GM19043 (cell line): ENCODE measurements at regions not wholly inside any gene's neighbourhood (a gene's known extent, or its start where the extent isn't known, plus 50 kb on each side); places are given as distances from the start of the nearest gene placed in this dataset.
"Not testable (repeated sequence)": the region's sequence is repeated elsewhere in the genome, so short reads cannot be mapped to it uniquely, and the experiment has no call there.

Experiments used
- ATAC-seq: cut with Tn5 transposase; IDR thresholded peaks from one replicate; pipeline ENCODE4 v1.9.1; 2021; ENCODE audit warnings: low read depth; ENCODE audit not compliant: unreplicated experiment

DNA sequence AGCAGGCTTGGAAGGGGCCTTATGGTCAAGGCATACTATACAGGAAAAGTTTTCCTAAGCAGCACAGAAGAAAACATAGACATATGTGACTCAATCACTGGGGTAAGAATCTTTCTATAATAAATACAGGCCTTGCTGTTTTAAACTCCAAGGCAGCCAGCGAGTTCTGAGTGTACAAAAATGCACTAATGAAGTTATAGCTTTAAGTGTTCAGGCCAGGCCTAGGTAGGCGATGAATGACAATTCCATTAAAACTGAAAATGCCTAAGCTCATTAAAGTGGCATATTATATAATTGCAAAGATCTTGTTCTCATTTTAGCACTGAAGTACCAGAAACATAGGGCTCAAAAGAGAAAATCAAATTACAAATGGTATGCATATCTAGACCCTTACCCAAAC lies 716.4 kb upstream of the HS3ST1 start:
- no peak for ATAC-seq

DNA sequence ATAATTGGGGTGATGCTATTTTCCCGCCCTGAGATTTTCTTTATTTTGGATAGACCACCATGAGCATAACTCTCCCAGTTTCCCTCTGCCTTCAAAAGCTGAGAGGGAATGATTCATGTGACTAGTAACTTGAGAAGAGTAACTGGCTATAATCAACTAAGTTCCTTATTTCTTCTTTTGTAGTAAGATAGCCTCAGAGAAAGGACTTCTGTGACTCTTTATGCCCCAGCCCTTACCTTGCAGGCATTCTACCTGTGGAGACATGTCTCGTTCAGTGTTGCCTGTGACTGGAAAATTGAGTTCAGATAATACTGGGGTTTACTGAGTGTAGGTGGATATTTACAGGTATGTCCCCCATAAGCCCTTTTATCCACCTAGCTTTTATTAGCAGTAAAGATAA lies 715.4 kb upstream of the HS3ST1 start:
- ATAC-seq = no peak

- no peak for ATAC-seq
These were observed 712.2 kb upstream of the HS3ST1 start for GRCh38 chr4:12140864-12141263.

DNA sequence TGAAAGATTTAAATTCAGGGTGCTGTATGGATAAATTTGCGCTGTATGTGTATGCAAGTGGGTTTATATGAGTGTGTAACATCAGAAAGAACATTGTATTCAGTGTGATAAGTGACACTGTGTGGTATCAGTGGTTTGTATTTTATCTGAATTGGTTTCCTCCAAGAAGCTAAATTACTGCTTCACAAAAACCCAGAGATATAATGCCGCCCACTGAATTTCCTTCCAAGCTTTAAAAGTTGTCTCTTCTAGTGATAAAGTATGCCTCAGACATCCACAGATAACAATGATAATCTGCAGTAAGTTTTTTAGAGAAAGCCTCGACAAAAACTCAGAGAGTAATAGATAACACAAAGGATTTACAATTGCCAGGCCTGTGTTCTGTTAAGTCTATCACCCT lies 710.6 kb upstream of the HS3ST1 start:
- ATAC-seq = no peak

DNA sequence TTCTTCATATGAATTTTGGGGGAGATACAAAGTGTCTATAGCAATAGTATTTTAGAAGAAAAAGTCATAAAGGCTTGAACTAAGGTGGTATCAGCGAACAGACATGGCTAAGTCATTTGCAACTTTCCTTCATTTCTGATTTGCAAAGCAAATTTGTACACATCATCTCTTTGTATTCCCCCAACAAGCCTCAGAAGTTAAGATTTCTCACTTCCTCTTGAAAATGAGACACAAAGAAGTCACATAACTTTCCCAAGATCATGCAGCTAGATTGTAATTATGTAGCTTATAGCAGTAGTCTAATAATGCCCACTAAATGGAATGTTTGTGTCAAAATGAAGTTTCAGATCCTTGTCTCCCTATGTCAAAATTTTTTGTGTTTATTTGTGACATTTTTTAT lies 709.8 kb upstream of the HS3ST1 start:
- no peak for ATAC-seq

GRCh38 chr4:12137575-12137974 lies 708.9 kb upstream of the HS3ST1 start:
- ATAC-seq = no peak

GRCh38 chr4:12126474-12126873 lies 697.8 kb upstream of the HS3ST1 start:
- no peak for ATAC-seq

- no peak for ATAC-seq
These were observed 695.4 kb upstream of the HS3ST1 start for GRCh38 chr4:12124138-12124537.

DNA sequence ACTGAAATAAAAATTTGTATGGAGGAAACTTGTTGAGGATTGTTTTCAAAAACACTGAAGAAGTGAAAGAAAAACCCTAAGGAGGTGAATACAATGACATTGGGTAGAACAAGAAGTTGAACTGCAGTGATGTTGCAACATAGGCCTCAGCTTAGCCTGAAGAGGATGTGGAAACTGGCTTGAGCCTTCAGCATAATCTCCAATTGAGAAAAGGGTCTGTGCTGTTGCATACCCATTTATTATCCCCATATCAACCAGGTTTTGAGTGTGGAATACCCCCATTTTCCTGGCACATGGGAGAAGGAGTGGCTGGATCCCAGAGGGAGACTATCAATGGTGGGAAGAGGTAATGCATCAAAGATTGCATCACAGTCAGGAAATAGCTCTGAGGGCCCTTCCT lies 695.0 kb upstream of the HS3ST1 start:
- ATAC-seq = no peak

- ATAC-seq = no peak
These were observed 693.6 kb upstream of the HS3ST1 start for GRCh38 chr4:12122316-12122715.

DNA sequence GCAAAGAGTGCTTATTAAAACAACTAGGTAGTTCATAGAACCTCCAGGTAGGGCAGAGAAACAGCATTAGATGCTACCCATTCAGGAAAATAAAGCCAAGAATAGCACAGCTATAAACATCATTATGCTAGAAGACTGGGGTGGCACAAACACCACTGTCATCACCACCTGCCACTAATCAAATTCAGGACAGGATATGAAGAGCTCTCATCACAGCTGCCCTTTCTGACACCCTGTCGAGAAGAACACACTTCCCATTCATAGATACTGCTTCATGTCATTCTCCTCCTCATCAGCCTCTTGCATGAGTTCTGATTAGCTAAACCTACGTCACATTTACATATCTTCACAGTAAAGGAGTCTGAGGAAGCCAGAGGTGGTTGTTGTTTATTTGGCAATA lies 692.3 kb upstream of the HS3ST1 start:
- ATAC-seq = no peak

GRCh38 chr4:12118651-12119213 lies 690.0 kb upstream of the HS3ST1 start:
- peak; percentile 67 for ATAC-seq

DNA sequence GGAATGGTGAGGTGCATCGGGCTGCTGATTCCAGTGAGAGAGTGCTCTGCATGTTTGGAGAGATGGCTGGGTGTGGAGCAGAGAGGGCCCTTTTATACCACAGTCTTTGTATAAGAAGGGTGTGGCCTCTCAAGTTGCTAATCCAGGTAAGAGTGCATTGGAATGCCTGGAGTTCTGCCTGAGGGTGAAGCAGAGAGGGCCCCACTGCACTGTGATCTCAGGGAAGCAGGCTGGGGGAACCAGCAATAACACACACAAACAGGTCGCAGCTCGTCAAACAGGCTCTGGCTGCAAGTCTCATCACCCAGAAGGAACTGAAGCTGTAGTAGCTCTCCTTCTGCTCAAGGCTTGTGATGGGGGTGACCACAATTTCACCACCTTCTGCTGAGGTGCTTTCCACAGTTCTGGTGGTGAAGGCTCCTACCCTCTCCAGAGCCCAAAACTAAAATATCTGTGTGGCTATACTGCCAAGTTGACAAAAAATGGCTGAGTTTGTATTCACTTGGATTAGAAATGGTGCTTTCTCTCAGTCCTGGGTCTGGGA lies 687.4 kb upstream of the HS3ST1 start:
- no peak for ATAC-seq

GRCh38 chr4:12110627-12111026 lies 681.9 kb upstream of the HS3ST1 start:
- no peak for ATAC-seq

DNA sequence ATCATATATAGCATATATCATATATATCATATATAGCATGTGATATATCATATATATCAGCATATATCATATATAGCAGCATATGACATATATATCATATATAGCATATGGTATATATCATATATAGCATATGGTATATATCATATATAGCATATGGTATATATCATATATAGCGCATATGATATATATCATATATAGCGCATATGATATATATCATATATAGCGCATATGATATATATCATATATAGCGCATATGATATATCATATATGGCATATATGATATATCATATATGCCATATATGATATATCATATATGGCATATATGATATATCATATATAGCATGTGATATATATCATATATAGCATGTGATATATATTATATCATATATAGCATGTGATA lies 680.4 kb upstream of the HS3ST1 start:
- not testable (repeated sequence) for ATAC-seq

DNA sequence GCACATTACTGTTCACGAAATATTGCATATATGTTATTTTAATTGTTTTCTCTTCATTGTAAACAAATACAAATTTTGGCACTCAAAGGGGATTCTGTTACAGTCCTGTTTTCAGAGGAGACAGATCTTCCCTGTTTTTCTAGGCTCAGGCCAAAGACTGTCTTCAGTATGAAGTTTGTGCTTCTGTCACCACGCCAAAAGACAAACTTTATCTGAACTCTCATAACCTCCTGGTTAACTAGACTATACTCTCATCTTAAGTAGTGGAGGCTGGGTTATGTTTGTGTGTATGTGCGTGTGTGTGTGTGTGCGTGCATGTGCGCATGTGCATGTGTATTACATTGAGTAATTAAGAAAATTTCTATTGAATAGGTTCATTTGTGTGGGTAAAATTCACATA lies 676.8 kb upstream of the HS3ST1 start:
- no peak for ATAC-seq

DNA sequence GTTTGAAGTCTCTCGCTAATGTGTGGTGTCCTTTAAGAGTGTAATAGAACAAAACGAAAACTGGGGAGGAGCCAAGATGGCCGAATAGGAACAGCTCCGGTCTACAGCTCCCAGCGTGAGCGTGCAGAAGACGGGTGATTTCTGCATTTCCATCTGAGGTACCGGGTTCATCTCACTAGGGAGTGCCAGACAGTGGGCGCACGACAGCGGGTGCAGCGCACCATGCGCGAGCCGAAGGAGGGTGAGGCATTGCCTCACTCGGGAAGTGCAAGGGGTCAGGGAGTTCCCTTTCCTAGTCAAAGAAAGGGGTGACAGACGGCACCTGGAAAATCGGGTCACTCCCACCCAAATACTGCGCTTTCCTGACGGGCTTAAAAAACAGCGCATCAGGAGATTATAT lies 661.2 kb upstream of the HS3ST1 start:
- ATAC-seq = not testable (repeated sequence)

GRCh38 chr4:12084690-12085089 lies 656.0 kb upstream of the HS3ST1 start:
- no peak for ATAC-seq

- ATAC-seq = no peak
These were observed 642.6 kb upstream of the HS3ST1 start for GRCh38 chr4:12071316-12071715.

DNA sequence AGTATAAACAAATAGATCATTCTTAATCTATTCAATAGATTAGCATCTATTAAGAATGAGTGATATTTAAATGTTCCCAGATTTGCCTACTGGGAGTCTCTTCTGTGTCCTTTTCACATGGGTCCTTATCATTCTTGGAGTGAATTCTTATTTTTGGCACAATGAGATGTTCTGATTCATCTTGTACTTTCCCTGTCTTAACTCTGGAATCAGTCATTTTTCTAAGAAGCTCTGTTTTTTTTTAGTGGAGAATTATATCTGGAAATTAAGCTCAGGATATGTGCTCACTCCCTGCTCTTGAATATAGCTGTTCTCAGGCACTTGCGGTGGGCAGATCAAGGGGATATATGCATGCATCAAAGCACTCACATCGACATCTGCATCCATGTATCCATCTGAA lies 625.3 kb upstream of the HS3ST1 start:
- ATAC-seq = no peak

DNA sequence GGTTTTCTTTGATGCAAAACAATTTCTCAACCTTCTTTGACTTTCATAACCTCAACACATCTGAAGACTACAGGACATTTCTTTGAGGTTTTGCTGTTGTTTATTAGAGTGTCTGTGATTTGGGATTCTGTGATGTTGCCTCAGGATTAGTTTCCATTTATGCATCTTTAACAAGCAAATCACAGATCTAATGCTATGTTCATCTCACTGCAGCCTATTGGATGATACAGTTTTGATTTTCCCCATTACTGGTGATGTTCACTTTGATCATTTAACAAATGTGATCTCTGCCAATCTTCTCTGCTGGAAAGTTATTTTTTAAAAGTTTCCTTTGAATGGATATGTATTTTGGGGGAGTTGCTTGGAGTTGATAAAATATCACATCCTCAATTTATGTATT lies 624.9 kb upstream of the HS3ST1 start:
- ATAC-seq = no peak

DNA sequence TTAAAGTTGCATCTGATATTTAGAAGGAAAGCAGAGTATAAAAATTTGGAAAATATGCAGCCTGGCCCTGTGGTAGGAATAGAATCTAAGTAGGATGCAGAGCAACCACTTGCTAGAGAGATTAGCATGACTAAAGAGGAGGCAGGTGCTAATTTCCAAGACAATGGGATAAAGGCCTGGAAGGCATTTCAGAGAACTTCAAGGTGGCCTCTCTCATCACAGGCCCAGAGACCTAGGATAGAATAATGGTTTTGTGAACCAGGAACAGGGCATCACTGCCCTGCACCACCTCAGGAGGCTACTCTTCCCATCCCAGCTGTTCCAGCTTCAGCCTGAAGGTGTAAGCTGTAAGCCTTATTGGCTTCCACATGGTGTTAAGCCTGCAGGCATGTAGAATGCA lies 621.7 kb upstream of the HS3ST1 start:
- no peak for ATAC-seq

DNA sequence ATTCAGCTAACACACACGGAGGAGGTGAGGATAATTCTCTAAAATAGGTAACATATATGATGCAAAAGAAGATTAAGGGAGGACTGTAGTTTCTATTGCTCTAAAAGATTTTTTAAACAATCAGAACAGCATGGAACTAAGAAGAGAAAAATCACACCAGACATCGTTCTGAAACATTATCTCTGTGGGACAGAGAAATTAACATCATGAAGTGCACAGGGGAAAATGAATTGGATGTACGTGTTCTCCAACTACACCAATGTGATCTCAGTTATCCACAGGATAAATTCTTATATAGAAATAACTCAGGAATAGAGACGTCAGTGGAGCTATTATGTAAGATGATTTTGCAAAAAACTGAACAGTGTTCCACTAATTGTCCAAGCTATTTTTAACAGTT lies 614.1 kb upstream of the HS3ST1 start:
- no peak for ATAC-seq
